Psoas muscle (tissue), 7 donors: ENCODE measurements at regions not wholly inside any gene's neighbourhood (a gene's known extent, or its start where the extent isn't known, plus 50 kb on each side); places are given as distances from the start of the nearest gene placed in this dataset.

ENCODE experiments used
- ATAC-seq, 4 donors: fragments of 200-7000 bp; cut with Tn5 transposase; one replicate each; pipeline ENCODE4 v1.9.1; 2020; ENCODE audit warnings: moderate library complexity in 3 of 4, mild to moderate bottlenecking in 2 of 4
- DNase-seq, 2 donors: peaks; one replicate each; pipeline ENCODE4 v3.0.0-alpha.2; 2020
- H3K27ac ChIP-seq: fragments of 200-600 bp; one replicate; pipeline ENCODE4 v1.8.0; 2022
- H3K27me3 ChIP-seq, 3 donors: fragments of 200-600 bp in 1 of 3; one replicate each; pipeline versions ENCODE4 v1.6.1 to v1.8.0; 2013 to 2022; ENCODE audit warnings: low read length in 2 of 3, mild to moderate bottlenecking in 2 of 3, moderate library complexity in 1 of 3; ENCODE audit not compliant: insufficient read depth in 3 of 3
- H3K36me3 ChIP-seq, 2 donors: fragments of 200-600 bp in 1 of 2; one replicate each; pipeline versions ENCODE4 v1.6.1 to v1.8.0; 2013 to 2022; ENCODE audit warnings: low read depth in 1 of 2, mild to moderate bottlenecking in 1 of 2, moderate library complexity in 1 of 2; ENCODE audit not compliant: insufficient read depth in 1 of 2
- H3K4me1 ChIP-seq: fragments of 200-600 bp; one replicate; pipeline ENCODE4 v1.8.0; 2022
- H3K4me3 ChIP-seq: fragments of 200-600 bp; one replicate; pipeline ENCODE4 v1.8.0; 2022; ENCODE audit warnings: mild to moderate bottlenecking
- H3K9me3 ChIP-seq: fragments of 200-600 bp; one replicate; pipeline ENCODE4 v1.8.0; 2022
- CTCF ChIP-seq: fragments of 200-600 bp; IDR thresholded peaks from one replicate; pipeline ENCODE4 v1.8.0; 2022; ENCODE audit warnings: antibody characterized with exemption
- WGBS, 3 donors: extraction: QIAGEN DNeasy Blood & Tissue Kit; methylation state at CpG; one replicate each; pipeline versions ENCODE4 v1.1.6 to v1.1.7; 2013; 5-methylcytosine and 5-hydroxymethylcytosine counted together
- intact Hi-C, 2 donors: fragments of 100-400 bp; cut with DNase I; formaldehyde crosslinking; loops; one replicate each; pipeline versions ENCODE4 v1.11.0 to v1.14.2; 2022
- donor health status: healthy with polysubstance abuse.
- donor health status: DM: no; HTN: no; CAD: no; lungs with moderate emphysema.
- donor health status: Bipolar disorder and iron deficiency.
- donor health status: healthy.
- donor health status: DM: yes; HTN: yes; CAD: no.
- donor health status: DM: no; HTN: no; CAD: no.
- donor health status: DM: yes; HTN: yes; CAD: no.

- no peak for TF ChIP-seq CTCF
- DNase-seq (no peak), ATAC-seq (no peak)
- intact Hi-C loops = no loop called here
- no peaks in the 10 kb centered on the region for H3K9me3 ChIP-seq
- WGBS, 3 donors = 65 to 72% (median 71%) methylated on average over 7 of the region's 7 CpGs
- H3K27me3 ChIP-seq = peaks cover 0 to 8% (median 3%) of the 10 kb centered on the region in 3 donors
- no peaks in the 10 kb centered on the region for H3K36me3 ChIP-seq
- H3K4me3 ChIP-seq = no peak overlapping the region
- no peaks in the 10 kb centered on the region for H3K4me1 ChIP-seq
- no peak overlapping the region for H3K27ac ChIP-seq
Measured at GRCh38 chr15:91741986-91742385, 111.5 kb upstream of the SLCO3A1 start.

DNA sequence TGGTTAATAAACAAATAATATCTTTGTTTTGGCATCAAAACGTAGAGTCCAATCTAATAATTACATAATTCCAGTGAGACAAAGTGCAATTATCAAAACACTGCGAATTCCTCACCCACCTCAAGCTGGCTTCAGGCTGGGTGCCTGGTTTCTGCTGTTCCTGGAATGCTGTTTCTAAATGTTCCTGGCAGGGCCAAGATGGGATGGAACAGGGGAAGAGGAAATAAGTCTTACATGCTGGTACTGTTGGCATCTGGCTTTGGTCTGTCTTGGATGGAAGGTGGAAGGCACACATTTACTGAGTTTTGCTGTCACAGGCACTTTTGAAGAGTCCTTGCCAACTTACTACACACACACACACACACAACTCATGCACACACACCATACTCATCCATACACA lies 101.9 kb upstream of the SLCO3A1 start:
- Histone ChIP-seq H3K27me3 (no peaks in the 10 kb centered on the region), H3K36me3 (no peaks in the 10 kb centered on the region), H3K9me3 (no peaks in the 10 kb centered on the region), H3K27ac (no peak overlapping the region), H3K4me3 (no peak overlapping the region), H3K4me1 (no peaks in the 10 kb centered on the region)
- no peak for TF ChIP-seq CTCF
- DNase-seq (no peak), ATAC-seq (no peak)
- WGBS, 3 donors = 35 to 67% (median 59%) methylated on average over 2 of the region's 2 CpGs
- intact Hi-C loops = no loop called here

DNA sequence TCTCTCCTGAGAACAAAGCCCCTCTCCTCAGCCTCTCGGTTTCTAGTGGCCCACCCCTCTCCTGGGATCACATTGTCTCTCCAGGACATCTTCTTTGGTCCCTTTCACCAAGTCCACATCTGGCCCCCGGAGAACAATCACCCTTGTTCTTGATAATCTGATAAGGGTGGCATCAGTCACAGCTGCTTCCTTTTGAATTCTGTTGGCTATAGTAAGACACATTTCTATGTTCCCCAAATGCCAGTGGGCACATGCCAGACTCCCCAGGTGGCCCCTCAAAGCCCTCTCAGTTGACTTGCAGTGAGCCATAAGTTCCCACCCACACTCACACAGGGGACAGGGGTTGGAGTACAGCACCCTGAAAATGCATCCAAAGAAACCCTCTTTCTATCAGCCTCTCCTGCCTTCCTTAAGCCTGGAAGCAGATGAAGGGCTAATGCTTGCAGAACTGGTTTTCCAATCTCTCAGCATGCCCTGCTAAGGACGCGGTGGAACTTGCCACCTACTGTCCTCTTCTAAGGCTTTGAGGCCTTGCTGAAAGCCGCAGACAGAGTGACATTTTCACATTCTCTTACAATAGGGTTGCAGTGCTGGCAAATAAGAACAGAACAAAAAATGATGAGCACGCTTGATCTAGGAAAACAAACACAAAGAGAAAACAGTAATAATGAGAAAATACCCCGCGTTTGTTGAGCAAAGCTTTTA lies 101.3 kb upstream of the SLCO3A1 start:
- Histone ChIP-seq H3K4me1 (no peaks in the 10 kb centered on the region), H3K27me3 (no peaks in the 10 kb centered on the region), H3K4me3 (no peak overlapping the region), H3K9me3 (no peaks in the 10 kb centered on the region), H3K36me3 (no peaks in the 10 kb centered on the region), H3K27ac (no peak overlapping the region)
- intact Hi-C loops = no loop called here
- ATAC-seq (no peak), DNase-seq (no peak)
- TF ChIP-seq CTCF = no peak
- WGBS, 3 donors = 64 to 75% (median 65%) methylated on average over 8 of the region's 8 CpGs

DNA sequence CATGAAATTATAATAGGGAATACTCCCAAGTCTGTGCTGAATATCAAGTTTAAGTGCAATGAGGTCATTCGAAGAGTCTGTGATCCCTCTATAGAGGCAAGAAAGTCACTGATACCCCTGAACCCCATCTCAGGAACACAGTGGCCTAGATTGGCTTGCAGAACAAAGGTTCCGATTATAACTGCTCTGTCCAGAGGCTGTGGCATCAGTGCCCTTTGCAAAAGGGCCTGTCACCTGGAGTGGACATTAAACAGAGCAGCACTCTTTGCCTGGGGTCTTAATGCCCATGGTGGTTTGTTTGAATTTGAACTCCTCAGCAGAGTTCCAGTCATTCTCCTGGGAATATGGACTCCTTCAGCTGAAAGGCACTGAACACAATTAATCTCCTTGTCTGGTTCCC lies 93.9 kb upstream of the SLCO3A1 start:
- DNase-seq = no peak
- H3K4me3 ChIP-seq = no peak overlapping the region
- TF ChIP-seq CTCF = no peak
- H3K4me1 ChIP-seq = no peaks in the 10 kb centered on the region
- WGBS, 3 donors = 66 to 82% (median 79%) methylated on average over 2 of the region's 2 CpGs
- intact Hi-C loops = no loop called here
- H3K27ac ChIP-seq = no peak overlapping the region
- no peaks in the 10 kb centered on the region for H3K36me3 ChIP-seq
- H3K27me3 ChIP-seq = peaks cover 0 to 2% (median 0%) of the 10 kb centered on the region in 3 donors
- no peak for ATAC-seq
- H3K9me3 ChIP-seq = no peaks in the 10 kb centered on the region

DNA sequence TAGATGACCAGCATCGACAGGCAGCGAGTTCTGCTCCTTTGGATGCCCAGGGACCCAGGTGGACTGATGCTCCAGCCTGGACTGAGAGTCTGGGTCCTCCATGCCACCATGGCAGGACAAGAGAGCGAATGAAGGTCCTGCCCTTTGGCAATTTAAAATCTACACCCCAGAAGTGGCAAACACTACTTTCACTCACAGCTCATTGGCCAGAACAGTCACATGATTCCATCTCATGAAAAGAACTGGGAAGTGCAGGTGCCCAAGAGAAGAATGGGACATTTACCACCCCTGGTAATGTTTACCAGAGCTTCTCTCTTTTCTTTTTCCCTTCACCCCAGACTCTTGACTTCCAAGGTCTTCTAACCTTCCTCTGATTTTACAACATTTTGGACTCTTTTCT lies 87.8 kb upstream of the SLCO3A1 start:
- WGBS, 3 donors = 83 to 93% (median 90%) methylated on average over 3 of the region's 3 CpGs
- ATAC-seq = no peak
- intact Hi-C loops = no loop called here
- no peak for DNase-seq
- no peak overlapping the region for H3K27ac ChIP-seq
- no peaks in the 10 kb centered on the region for H3K4me1 ChIP-seq
- no peaks in the 10 kb centered on the region for H3K9me3 ChIP-seq
- no peak overlapping the region for H3K4me3 ChIP-seq
- no peaks in the 10 kb centered on the region for H3K36me3 ChIP-seq
- no peaks in the 10 kb centered on the region for H3K27me3 ChIP-seq
- no peak for TF ChIP-seq CTCF
